ENCODE measurements at regions not wholly inside any gene's neighbourhood (a gene's known extent, or its start where the extent isn't known, plus 50 kb on each side); places are given as distances from the start of the nearest gene placed in this dataset.
"Not testable (repeated sequence)": the region's sequence is repeated elsewhere in the genome, so short reads cannot be mapped to it uniquely, and the experiment has no call there.

DNA sequence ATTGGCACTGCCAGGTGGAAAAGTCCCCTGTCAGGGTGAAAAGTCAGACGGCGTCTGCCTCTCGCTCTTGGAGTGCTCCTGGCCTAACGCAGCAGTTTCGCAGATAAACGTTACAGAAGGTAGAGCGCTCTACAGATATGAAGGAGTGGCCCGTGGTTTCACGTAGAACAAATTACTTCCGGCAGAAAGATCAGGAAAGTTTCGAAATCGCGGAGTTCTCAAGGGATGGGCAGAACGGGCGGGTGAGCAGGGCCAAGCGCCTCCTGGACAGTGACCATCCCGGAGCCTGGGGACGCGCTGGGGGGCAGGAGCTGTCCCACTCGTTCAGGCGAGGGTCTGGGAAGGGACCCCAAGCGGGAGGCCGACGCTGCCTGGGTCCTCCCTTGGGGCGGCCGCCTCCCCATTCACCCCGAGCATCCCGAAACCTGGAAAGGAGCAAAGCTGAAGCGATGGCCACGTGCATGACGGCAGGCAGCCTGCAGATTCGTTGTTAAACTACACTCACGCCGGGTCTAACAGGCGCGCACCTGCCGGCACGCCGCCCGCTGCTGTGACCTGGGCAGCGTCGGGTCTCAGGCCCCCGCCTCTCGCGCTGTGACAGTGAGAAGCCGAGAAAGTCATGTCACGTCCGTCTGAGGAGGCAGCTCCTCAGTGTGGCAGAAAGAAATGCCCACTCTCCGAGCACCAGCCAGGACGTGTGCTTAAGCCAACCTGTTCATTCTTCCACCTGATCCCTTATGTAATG, 122.9 kb upstream of the SALL3 start:
- no peak for DNase-seq

DNA sequence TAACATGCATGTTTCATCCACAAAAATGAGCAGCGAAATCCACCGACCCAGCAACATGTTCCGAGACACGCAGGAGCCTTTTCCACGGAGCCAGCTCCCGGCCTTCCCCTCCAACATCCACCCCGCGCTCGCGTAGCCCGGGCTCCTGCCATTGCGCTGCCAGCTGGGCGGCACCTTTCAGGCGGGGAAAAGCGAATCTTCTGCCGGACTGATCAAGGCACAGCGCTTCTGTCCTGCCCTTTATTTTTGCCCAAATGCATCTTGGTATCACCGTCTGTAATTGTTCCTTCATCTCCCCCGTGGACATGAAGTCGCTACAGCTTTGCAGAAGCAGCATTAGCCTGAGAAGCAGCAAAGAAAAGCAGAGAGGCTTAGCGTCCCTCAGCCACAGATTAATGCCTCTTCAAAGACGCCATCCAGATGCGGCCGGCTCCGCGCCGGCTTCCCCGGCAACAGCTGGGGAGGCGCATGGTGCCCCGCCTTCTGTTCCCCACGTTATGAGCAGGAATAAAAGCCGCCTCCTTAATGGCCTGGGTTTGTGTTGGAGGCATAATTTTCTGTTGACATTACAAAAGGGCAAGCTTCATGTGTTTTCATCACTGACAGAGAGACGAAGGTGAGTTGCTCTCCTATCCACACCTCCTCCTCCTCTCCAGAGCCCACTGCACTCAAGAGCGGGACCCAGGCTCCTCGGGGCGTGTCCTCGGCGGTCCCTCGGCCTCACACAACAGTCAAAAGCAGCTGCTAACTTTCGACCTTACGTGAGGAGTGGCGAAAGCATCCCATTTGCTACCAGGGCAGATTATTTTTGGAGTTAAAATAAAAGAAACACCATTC, 122.1 kb upstream of the SALL3 start:
- no peak for DNase-seq

GRCh38 chr18:78859686-78860085, 119.9 kb upstream of the SALL3 start:
- no peak for DNase-seq

GRCh38 chr18:78860117-78860516, 119.5 kb upstream of the SALL3 start:
- no peak for DNase-seq

DNA sequence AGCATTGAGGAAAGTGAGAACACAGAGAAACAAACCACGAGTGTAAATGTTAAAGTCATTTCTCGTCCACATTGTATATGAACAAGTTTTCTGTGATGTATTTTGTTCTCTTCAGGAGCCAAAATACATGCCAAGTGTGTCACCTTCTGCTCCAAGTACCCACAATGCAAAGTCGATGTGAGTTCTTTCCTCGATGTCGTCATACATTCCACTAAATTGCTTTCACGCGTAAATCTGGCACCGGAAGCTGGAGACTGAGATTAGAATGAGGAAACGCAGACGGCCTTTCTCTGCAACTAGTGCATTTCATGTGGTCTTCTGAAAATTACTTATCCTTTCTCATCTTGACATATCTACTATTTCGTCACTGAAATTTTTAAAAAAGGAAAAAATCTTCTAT, 118.5 kb upstream of the SALL3 start:
- no peak for DNase-seq

- no peak for DNase-seq
Measured at GRCh38 chr18:78861706-78862105, 117.9 kb upstream of the SALL3 start.

GRCh38 chr18:78862395-78862794, 117.2 kb upstream of the SALL3 start:
- no peak for DNase-seq

DNA sequence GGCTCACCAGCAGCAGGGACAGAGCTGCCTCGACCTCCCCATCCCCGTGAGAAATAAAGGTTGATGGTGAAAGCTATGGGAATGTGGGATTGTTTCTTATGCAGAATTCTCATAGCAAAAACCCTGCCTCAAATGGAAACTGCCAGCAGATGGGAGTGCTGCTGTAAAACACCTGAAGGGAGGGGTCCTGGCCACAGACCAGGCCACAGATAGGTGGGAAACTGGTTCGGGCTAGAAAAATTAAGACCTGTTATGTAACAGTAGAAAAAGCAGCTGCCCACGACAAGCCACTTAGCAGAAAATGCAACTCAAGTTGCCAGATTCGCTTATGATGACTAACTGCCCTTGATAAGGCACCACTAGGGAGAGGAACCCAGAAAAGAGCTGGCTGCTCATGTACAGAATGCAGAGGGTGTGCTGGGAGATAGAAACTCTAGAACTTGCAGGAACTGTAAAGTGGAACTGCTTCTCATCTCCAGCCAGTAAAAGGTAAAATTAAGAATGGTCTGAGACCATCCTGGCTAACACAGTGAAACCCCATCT, 114.5 kb upstream of the SALL3 start:
- DNase-seq: no peak

DNA sequence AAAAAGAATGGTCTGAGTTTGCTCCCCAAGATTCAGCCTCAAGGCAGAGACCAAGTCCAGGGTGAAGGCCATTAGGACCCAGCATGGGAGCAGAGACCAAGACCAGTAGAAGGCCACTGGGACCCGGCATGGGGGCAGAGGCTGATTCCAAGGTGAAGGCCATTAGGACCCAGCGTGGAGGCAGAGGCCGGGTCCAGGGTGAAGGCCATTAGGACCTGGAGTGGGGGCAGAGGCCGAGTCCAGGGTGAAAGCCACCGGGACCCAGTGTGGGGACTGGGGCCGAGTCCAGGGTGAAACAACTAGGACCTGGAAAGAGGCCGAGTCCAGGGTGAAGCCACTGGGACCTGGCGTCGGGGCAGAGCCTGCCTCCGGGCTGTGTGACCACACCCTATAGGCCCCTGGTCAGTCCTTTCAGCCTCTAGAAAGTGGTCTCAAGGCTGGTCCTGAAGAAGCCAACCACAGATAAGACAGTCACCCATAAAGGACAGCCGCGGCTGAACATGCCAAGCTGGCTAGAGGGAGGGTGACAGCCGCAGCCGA, 113.8 kb upstream of the SALL3 start:
- DNase-seq: no peak

- DNase-seq: no peak
Measured at GRCh38 chr18:78867131-78867530, 112.5 kb upstream of the SALL3 start.

DNA sequence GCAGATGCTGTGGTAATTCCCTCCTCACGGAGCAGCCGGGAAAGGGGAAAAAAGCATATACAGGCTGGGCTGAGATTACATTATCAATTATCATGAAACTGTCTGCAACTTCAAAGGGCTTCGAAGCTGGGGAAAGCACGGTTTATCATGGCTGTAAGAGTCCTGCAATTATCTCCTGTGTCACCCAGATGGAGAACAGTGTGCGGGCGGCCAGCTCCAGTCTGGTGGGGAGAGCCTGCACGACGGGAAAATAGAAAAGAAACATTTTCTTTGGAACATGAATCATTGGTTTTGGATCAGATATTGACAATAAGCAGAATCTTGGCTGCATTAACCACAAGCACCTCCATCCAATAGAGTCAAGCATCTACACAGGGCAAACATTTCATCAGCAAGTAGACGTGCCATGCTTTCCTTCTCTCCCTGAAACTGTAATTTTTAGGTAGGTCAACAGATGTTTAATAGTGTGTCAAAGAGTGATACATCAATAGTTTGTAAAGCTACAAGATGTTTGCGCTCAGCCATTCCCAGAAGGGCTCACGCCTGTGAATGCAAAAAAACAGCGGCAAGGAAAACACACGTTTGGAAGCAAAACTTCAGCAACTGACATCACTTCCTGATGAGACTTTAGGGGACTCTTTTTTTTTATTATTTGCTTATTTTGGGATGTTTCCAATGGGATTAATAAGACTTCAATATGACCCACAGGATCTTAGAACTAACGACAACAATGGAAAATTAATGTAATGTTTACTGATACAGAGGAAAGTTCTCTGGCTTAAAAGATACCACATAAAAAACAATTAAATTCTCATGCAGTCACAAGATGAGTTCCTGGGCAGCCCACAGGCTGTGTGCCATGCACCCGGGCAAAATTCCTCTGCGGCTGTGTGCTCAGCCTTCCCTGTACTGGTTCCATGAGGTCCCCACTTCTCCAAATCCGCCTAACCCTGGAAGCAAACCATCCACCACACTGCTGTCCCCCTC, 111.0 kb upstream of the SALL3 start:
- no peak for DNase-seq

- DNase-seq: no peak
Measured at GRCh38 chr18:78871618-78872017, 108.0 kb upstream of the SALL3 start.

DNA sequence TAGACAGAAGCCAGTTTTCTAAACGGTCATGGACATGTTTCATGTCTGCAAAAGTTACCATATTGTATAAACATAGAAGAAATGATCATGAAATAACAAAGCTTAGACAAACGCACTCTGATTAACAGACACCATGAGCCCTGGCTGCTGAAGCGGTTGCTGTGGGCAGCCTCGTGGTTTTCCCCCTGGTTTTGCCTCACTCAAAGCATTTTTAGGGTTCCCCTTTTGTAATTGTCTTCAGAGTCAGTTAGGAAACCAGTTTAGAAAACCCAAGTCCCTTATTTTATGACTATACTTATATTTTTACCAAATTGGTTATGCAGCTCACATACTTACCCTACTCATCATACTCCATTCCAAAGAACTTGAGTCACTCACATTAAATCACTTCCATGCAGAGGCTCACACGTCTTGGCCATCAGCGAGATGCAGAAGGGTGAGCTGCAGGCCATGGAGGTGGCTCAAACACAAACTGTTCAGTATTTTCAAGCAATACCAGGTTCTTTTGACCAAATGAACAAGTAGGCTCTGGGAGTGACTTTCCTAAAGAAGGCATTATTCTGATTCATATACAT, 105.6 kb upstream of the SALL3 start:
- DNase-seq: no peak

DNA sequence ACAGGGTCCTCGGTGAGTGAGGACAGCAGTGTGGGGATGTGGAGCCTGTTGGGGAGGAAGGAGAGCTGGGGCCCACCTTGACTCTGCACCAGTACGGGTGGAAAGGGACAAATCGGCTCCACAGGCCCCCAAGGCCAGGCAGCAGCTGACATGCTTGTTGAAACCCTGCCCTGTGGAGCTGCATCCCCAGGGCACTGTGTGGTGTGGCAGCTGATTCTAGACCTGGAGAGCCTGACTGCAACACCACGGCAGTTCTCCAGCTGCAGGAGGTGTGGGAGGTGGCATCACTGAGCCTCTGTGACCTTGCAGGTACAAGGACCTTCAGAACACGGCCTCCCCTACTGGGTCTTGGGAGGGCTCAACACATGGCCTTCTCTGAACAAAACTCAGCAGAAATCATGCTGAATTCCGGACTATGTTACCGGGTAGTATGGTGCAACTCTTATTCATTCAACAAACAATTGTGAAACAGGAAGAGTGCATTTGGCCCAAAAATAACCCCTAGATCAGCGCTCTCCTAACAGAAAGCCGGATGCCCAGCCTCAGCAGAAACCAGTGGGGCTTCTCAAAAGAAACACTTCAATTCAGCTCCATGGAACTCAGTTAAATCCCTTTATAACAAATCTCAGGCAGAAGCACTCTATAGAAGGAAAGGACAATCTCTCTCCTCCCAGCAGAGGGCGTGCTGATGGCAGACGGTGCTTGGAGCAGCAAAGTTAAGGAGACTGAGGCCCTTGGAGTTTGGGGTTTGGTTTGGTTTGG, 104.4 kb upstream of the SALL3 start:
- no peak for DNase-seq

DNA sequence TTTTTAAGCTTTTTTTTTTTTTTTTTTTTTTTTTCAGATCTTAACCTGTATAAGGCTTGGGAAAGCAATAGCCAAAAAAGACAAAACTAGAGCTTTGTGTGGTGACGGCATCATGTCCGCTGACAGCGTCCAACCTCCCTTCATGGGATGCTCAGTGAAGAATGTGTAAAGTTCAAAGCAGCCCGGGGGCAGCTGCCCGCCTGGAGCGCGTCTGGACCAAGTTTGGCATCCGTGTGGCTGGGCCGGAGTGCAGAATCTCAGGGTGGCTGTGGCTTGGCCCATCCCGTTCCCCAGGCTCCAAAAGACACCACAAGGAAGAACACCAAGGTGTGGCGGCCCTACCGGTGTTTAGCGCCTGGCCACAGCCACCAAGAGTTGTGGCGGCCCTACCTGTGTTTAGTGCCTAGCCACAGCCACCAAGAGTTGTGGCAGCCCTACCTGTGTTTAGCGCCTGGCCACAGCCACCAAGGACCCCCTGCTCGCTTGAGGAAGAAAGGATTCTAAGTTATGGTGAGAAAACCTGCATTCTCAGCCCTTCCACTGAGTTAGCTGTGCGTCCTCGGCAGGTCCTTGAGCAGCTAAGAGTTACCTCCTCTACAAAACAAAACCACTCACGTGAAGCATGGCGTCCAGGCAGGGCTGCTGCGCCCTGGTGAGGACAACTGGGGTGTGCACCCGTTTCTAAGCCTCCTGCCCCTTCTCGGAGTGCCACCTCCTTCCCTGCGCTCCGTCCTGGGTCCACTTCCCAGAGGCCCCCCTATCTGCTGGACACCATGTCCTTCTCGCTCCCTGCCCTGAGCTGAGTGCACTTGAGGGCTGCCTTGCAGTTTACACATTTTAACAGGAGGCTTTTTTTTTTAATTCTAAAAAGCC, 103.6 kb upstream of the SALL3 start:
- DNase-seq: no peak

GRCh38 chr18:78876868-78877267, 102.8 kb upstream of the SALL3 start:
- DNase-seq: no peak

GRCh38 chr18:78878335-78878734, 101.3 kb upstream of the SALL3 start:
- DNase-seq: no peak

DNA sequence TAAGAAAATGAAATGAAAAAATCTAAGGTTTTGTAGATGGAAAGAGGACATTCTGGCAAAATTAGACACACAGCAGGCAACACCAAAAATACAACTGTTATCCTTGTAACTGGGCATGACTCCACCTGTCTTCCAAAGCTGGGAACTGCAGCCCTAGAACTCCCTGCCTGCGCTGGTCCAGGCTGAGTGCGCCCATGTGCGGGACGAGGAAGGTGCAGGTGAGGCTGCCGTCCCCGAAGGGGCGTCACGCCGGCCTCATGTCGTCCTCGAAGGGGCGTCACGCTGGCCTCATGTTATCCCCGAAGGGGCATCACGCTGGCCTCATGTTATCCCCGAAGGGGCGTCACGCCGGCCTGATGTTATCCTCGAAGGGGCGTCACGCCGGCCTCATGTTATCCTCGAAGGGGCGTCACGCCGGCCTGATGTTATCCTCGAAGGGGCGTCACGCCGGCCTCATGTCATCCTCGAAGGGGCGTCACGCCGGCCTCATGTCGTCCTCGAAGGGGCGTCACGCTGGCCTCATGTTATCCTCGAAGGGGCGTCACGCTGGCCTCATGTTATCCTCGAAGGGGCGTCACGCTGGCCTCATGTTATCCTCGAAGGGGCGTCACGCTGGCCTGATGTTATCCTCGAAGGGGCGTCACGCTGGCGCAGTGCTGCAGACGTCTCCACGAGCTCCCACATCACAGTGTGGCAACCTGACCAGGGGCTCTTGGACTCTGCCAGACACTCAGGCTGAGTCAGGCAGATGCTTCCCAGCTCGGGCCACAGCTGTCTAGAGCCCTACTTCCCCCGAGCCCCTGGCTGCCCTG, 100.3 kb upstream of the SALL3 start:
- DNase-seq: not testable (repeated sequence)

- DNase-seq: no peak
Measured at GRCh38 chr18:78882585-78882984, 97.0 kb upstream of the SALL3 start.
